Activated T-helper 1 cell treated with Interleukin-2 at 50 U/mL for 16 hours (primary cell): ENCODE measurements at regions not wholly inside any gene's neighbourhood (a gene's known extent, or its start where the extent isn't known, plus 50 kb on each side); places are given as distances from the start of the nearest gene placed in this dataset.
"Not testable (repeated sequence)": the region's sequence is repeated elsewhere in the genome, so short reads cannot be mapped to it uniquely, and the experiment has no call there.

Source experiments
- DNase-seq: peaks from one replicate; pipeline ENCODE4 v3.0.0-alpha.2; 2020; ENCODE audit warnings: low read depth

- DNase-seq, result no peak
These were observed 176.6 kb downstream of the ALG10 start for GRCh38 chr12:34198924-34199323.

- DNase-seq, result no peak
These were observed 181.7 kb downstream of the ALG10 start for GRCh38 chr12:34203866-34204620.

- DNase-seq, result no peak
These were observed 182.6 kb downstream of the ALG10 start for GRCh38 chr12:34204830-34205285.

GRCh38 chr12:34205401-34205800, 183.1 kb downstream of the ALG10 start:
- no peak for DNase-seq

GRCh38 chr12:34206061-34206785, 183.9 kb downstream of the ALG10 start:
- DNase-seq, result no peak

GRCh38 chr12:34207858-34208257, 185.6 kb downstream of the ALG10 start:
- no peak for DNase-seq

- DNase-seq, result no peak
These were observed 186.3 kb downstream of the ALG10 start for GRCh38 chr12:34208331-34209258.

GRCh38 chr12:34209259-34209835, 187.1 kb downstream of the ALG10 start:
- no peak for DNase-seq

- DNase-seq, result no peak
These were observed 187.9 kb downstream of the ALG10 start for GRCh38 chr12:34210183-34210582.

GRCh38 chr12:34210689-34211530, 188.6 kb downstream of the ALG10 start:
- DNase-seq, result no peak

- DNase-seq, result no peak
These were observed 190.4 kb downstream of the ALG10 start for GRCh38 chr12:34212651-34213050.

GRCh38 chr12:34214011-34214410, 191.7 kb downstream of the ALG10 start:
- DNase-seq, result no peak

GRCh38 chr12:34215213-34215892, 193.1 kb downstream of the ALG10 start:
- no peak for DNase-seq

GRCh38 chr12:34215893-34216285, 193.6 kb downstream of the ALG10 start:
- DNase-seq, result no peak

GRCh38 chr12:34217660-34218059, 195.4 kb downstream of the ALG10 start:
- no peak for DNase-seq

GRCh38 chr12:34218193-34219045, 196.1 kb downstream of the ALG10 start:
- DNase-seq, result peak; percentile 24

GRCh38 chr12:34219046-34219770, 196.9 kb downstream of the ALG10 start:
- no peak for DNase-seq

- DNase-seq, result not testable (repeated sequence)
These were observed 197.8 kb downstream of the ALG10 start for GRCh38 chr12:34220079-34220478.

GRCh38 chr12:34223640-34224039, 201.3 kb downstream of the ALG10 start:
- no peak for DNase-seq
